Vagina (tissue), 2 donors: ENCODE measurements at regions not wholly inside any gene's neighbourhood (a gene's known extent, or its start where the extent isn't known, plus 50 kb on each side); places are given as distances from the start of the nearest gene placed in this dataset.
"Not testable (repeated sequence)": the region's sequence is repeated elsewhere in the genome, so short reads cannot be mapped to it uniquely, and the experiment has no call there.

ENCODE experiments used
- POLR2A ChIP-seq, 2 donors: fragments of 450-650 bp; IDR thresholded peaks; one replicate each; pipeline ENCODE4 v1.6.1; 2017; ENCODE audit warnings: antibody characterized with exemption in 2 of 2, mild to moderate bottlenecking in 2 of 2, moderate library complexity in 2 of 2
- POLR2AphosphoS5 ChIP-seq, 2 donors: sonication (generic); formaldehyde crosslinking; IDR thresholded peaks; one replicate each; pipeline ENCODE4 v1.9.0; 2017; ENCODE audit warnings: antibody characterized with exemption in 2 of 2, mild to moderate bottlenecking in 2 of 2, low read depth in 1 of 2; ENCODE audit not compliant: insufficient read depth in 1 of 2
- TF ChIP-seq, protein P1 (sequence below), 3 experiments: fragments of 450-650 bp in 2 of 3; fragments of 200-600 bp in 1 of 3; sonication (generic) in 1 of 3; IDR thresholded peaks; one replicate each; pipeline ENCODE4 v1.5.1; 2017 to 2019; ENCODE audit warnings: antibody characterized with exemption in 3 of 3, mild to moderate bottlenecking in 2 of 3, moderate library complexity in 2 of 3

DNA sequence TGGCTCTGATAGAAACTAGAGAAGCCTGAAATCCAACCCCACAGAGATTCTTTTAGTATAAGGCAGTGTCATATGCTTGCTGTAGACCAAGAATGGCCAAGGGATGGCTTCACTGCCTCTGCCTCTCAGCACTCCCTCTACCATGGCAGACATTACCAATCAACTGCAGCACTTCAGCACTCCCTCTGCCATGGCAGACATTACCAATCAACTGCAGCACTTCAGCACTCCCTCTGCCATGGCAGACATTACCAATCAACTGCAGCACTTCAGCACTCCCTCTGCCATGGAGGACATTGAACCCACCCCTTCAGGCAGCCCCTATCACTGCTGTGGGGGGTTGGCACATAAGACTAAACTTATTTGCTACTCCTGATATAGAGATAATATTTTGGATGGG, 287.8 kb downstream of the AACS start:
- TF ChIP-seq, protein P1, sequence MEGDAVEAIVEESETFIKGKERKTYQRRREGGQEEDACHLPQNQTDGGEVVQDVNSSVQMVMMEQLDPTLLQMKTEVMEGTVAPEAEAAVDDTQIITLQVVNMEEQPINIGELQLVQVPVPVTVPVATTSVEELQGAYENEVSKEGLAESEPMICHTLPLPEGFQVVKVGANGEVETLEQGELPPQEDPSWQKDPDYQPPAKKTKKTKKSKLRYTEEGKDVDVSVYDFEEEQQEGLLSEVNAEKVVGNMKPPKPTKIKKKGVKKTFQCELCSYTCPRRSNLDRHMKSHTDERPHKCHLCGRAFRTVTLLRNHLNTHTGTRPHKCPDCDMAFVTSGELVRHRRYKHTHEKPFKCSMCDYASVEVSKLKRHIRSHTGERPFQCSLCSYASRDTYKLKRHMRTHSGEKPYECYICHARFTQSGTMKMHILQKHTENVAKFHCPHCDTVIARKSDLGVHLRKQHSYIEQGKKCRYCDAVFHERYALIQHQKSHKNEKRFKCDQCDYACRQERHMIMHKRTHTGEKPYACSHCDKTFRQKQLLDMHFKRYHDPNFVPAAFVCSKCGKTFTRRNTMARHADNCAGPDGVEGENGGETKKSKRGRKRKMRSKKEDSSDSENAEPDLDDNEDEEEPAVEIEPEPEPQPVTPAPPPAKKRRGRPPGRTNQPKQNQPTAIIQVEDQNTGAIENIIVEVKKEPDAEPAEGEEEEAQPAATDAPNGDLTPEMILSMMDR (IDR thresholded peaks at IDR 0.05): not testable (repeated sequence)
- not testable (repeated sequence) for TF ChIP-seq POLR2A (IDR thresholded peaks at IDR 0.05); POLR2AphosphoS5 (IDR thresholded peaks at IDR 0.05; ENCODE audit: insufficient read depth in 1 of 2, low read depth in 1 of 2)
